Epidermal melanocyte (primary cell): ENCODE measurements at regions not wholly inside any gene's neighbourhood (a gene's known extent, or its start where the extent isn't known, plus 50 kb on each side); places are given as distances from the start of the nearest gene placed in this dataset.

Source experiments
- DNase-seq: peaks from one replicate; pipeline ENCODE4 v3.0.0; 2011; ENCODE audit warnings: low spot score; ENCODE audit not compliant: insufficient read length

- no peak for DNase-seq
Measured at GRCh38 chr5:67346611-67347010, 150.0 kb upstream of the CD180 start.

- DNase-seq: no peak
Measured at GRCh38 chr5:67344870-67345269, 148.3 kb upstream of the CD180 start.

GRCh38 chr5:67343835-67344234 is 147.2 kb upstream of the CD180 start:
- DNase-seq: no peak

GRCh38 chr5:67341478-67341877 is 144.9 kb upstream of the CD180 start:
- no peak for DNase-seq

- DNase-seq: no peak
Measured at GRCh38 chr5:67339219-67339767, 142.7 kb upstream of the CD180 start.

GRCh38 chr5:67338421-67338820 is 141.8 kb upstream of the CD180 start:
- DNase-seq: no peak

- no peak for DNase-seq
Measured at GRCh38 chr5:67337751-67338150, 141.2 kb upstream of the CD180 start.

GRCh38 chr5:67335426-67335825 is 138.8 kb upstream of the CD180 start:
- no peak for DNase-seq

- DNase-seq: no peak
Measured at GRCh38 chr5:67334373-67334772, 137.8 kb upstream of the CD180 start.

- DNase-seq: no peak
Measured at GRCh38 chr5:67333171-67333570, 136.6 kb upstream of the CD180 start.

GRCh38 chr5:67331296-67331925 is 134.8 kb upstream of the CD180 start:
- no peak for DNase-seq

GRCh38 chr5:67319935-67320725 is 123.5 kb upstream of the CD180 start:
- no peak for DNase-seq

- DNase-seq: no peak
Measured at GRCh38 chr5:67318746-67319145, 122.1 kb upstream of the CD180 start.

GRCh38 chr5:67317603-67318002 is 121.0 kb upstream of the CD180 start:
- DNase-seq: no peak

- no peak for DNase-seq
Measured at GRCh38 chr5:67316695-67317094, 120.1 kb upstream of the CD180 start.

- no peak for DNase-seq
Measured at GRCh38 chr5:67315082-67315989, 118.7 kb upstream of the CD180 start.

- DNase-seq: no peak
Measured at GRCh38 chr5:67311701-67312100, 115.1 kb upstream of the CD180 start.

GRCh38 chr5:67311208-67311607 is 114.6 kb upstream of the CD180 start:
- no peak for DNase-seq

GRCh38 chr5:67310740-67311139 is 114.1 kb upstream of the CD180 start:
- DNase-seq: no peak

GRCh38 chr5:67310169-67310568 is 113.6 kb upstream of the CD180 start:
- DNase-seq: no peak

GRCh38 chr5:67308988-67309688 is 112.5 kb upstream of the CD180 start:
- no peak for DNase-seq
